Stimulated activated CD8-positive, alpha-beta memory T cell treated with anti-CD3 and anti-CD28 coated beads, Interleukin-7, amount 100 ng/mL, for 24 hours (primary cell): ENCODE measurements at regions not wholly inside any gene's neighbourhood (a gene's known extent, or its start where the extent isn't known, plus 50 kb on each side); places are given as distances from the start of the nearest gene placed in this dataset.
"Not testable (repeated sequence)": the region's sequence is repeated elsewhere in the genome, so short reads cannot be mapped to it uniquely, and the experiment has no call there.

Experiments
- DNase-seq: peaks from one replicate; pipeline ENCODE4 v3.0.0-alpha.2; 2020; ENCODE audit warnings: low read depth

DNA sequence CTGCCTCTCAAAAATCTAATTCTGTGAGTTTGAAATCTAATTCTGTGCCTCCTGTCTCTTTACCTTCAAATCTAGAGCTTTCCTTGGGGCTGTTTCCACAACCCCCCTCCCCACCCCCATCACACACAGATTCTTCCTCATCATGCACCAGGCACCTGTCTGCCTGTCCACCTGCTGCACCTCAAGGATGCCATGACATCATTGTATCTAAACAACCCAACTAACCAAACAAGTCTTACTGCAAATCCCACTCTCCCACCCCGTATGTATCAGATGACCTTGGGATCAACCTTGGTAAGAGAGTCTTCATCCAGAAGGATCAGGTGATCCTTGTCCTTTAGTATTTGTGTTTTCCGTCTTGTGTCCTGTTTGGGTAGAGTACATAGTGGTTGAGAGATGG lies 102.7 kb upstream of the SIM2 start:
- DNase-seq = no peak

DNA sequence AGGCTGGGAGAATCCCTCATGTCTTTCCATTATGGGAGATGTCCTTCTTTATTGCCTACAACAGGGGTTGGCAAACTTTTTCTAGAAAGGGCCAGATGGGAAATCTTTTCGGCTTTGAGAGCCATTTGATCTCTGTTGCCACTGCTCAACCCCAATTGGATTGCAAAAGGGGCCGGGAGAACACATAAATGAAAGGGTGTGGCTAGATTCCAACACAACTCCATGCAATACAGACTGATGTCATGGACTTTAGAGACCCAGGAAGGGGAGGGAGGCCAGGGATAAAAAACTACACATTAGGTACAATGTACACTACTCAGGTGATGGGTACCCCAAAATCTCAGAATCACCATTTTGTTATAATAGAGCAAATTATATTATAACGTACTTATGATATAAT lies 97.6 kb upstream of the SIM2 start:
- no peak for DNase-seq

GRCh38 chr21:36602735-36603134 lies 96.2 kb upstream of the SIM2 start:
- no peak for DNase-seq

- DNase-seq = no peak
Observed at GRCh38 chr21:36603221-36603620, 95.7 kb upstream of the SIM2 start.

DNA sequence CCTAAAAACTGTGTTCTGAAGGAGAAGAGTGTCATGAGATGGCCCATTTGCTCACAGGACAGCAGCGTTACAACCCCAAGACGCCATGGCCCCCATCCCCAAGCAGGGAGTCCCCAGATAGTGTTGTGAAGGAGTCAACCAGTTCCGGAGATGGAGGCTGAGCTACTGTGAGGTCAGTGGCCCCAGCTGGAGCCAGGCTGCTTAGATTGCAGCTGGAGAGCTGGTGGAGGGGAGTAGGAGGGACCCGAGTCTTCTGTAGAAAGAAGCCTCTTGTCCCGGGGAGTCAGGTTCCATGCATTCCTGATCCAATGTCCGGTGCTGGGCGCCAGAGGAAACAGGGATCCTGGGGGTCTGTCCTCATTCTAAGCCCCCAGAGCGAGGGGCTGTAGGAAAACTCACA lies 93.5 kb upstream of the SIM2 start:
- DNase-seq = no peak

DNA sequence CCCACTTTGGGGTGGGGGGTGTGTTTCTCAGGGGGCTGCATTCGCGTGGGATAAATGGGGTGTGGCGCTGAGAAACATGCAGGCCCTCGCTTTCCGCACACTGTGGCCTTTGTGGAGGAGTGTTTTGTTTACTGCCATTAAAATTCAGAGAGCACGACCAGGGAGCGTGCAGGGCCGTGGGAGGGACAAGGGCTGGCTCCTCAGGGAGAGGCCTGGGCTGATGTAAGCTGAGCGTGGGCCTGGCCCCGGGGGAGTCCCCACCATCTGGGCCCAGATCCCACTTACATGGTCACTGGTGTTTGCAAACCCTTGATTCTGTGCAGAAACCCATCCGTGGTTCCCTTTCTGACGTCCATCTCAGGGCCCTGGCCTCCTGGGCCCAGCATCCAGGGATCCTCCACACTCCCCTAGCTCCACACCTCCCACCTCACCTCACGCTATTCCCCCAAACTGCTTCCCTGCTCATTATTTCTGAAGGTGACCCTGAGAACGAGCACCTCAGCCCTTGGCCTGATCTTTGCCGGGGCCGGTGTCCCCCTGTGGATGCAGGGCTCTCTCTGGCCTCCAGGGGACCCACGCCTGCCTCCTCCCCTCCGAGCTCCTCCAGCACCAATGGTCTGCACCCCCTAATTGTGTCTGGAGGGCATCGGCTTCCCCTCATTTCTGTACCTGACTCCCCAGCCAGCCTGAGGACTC lies 92.5 kb upstream of the SIM2 start:
- DNase-seq = no peak

GRCh38 chr21:36606983-36607325 lies 92.0 kb upstream of the SIM2 start:
- no peak for DNase-seq

- no peak for DNase-seq
Observed at GRCh38 chr21:36608041-36608896, 90.6 kb upstream of the SIM2 start.

GRCh38 chr21:36608897-36609225 lies 90.1 kb upstream of the SIM2 start:
- DNase-seq = no peak

DNA sequence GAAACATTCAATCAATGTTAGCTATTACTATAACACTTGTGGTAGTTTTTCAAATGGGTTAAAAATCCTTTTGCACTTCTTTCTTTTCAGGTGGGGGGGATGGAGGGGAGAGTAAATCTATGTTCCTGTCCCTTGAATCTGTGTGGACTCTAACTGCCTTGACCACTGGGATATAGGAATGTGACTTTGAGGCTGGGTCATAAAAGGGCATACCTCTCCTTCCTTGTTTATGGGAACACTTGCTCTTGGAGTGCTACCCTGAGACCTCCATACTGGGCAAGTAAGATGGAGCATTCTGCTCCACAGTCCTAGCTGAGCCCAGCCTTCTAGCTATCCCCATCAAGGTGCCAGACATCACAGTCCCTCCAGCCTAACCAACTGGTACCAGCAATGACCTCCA lies 89.3 kb upstream of the SIM2 start:
- no peak for DNase-seq

- DNase-seq = no peak
Observed at GRCh38 chr21:36610201-36610600, 88.7 kb upstream of the SIM2 start.

DNA sequence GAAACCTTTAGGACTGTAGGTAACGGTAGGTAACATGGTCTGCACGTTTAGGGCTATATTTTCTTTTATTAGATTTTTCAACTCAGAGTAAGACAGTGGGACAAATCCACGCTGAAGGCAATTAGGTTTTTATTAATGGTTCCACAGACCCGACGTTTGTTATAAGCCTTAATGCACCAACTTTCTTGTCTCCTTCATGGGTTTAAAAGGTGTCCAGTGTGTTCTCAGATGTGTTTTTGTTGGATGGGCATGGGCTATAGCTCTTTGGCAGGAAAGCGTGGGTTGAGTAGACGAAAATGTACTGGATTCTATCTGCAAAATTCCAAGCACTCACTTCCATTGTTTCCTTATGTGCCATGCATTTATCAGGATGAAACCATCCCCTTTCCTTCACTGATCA lies 88.0 kb upstream of the SIM2 start:
- no peak for DNase-seq

DNA sequence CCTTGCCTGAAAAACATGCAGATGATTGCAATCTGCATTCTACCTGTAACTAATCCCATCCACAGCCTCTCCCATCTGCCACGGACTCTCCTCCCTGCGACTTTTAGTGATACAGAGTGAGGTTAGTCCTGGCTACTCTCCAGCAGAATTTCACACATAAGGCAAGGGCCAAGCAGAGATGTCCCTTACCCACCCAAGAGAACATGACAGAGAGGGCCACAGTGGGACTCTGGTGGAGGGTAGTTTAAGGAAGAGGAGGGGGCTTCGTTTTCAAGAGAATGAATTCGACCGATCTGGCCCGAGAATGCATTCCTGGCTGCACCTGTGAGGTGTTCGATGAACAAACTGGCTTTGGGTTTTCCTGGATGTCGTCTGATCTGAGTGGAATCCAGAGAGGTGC lies 87.5 kb upstream of the SIM2 start:
- DNase-seq = no peak

DNA sequence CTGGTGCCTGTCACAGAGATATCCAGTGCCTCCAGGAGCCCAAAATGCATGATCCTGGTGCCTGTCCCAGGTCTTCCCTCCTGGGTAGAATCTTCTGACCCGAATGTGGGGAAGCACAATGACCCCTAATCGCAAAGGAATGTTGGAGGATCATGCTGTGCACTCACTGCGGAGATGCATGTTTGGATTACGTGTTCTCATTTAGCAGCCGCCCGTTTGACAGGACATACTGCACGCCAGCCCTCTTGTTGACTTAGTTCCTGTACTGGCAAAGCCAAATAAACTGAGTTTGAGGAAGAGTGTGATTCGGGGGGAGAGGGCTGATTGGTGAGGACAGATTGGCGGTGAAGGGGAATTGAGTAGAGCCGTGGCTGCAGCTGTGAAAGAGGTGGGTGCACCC lies 85.9 kb upstream of the SIM2 start:
- no peak for DNase-seq

- DNase-seq = no peak
Observed at GRCh38 chr21:36613554-36613953, 85.4 kb upstream of the SIM2 start.

GRCh38 chr21:36615274-36615964 lies 83.5 kb upstream of the SIM2 start:
- DNase-seq = no peak

DNA sequence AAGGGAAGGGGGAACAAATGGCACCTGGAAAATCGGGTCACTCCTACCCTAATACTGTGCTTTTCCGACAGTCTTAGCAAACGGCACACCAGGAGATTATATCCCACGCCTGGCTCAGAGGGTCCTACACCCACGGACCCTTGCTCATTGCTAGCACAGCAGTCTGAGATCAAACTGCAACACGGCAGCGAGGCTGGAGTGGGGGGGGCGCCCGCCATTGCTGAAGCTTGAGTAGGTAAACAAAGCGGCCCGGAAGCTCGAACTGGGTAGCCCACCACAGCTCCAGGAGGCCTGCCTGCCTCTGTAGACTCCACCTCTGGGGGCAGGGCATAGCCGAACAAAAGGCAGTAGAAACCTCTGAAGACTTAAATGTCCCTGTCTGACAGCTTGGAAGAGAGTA lies 82.1 kb upstream of the SIM2 start:
- not testable (repeated sequence) for DNase-seq

DNA sequence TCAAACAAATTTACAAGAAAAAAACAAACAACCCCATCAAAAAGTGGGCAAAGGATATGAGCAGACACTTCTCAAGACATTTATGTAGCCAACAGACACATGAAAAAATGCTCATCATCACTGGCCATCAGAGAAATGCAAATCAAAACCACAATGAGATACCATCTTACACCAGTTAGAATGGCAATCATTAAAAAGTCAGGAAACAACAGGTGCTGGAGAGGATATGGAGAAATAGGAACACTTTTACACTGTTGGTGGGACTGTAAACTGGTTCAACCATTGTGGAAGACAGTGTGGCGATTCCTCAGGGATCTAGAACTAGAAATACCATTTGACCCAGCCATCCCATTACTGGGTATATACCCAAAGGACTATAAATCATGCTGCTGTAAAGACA lies 77.1 kb upstream of the SIM2 start:
- DNase-seq = not testable (repeated sequence)

DNA sequence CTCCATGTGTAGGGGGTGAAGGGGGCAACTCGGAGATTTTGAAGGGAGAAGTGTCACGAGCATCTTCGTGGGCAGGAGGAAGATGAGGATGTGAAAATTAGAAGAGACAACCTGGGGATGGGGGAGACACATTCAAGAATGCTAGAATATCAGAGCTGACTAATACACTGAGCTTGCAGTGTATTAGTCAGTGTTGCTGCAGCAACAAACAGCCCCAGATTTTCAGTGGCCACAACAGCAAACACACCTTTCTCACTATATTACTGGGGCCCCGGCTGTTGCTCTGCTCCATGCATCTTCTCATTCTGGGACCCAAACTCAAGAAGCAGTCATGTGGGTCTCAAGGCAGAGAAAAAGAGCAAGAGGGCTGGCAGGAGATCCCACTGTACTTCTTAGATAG lies 74.8 kb upstream of the SIM2 start:
- no peak for DNase-seq

DNA sequence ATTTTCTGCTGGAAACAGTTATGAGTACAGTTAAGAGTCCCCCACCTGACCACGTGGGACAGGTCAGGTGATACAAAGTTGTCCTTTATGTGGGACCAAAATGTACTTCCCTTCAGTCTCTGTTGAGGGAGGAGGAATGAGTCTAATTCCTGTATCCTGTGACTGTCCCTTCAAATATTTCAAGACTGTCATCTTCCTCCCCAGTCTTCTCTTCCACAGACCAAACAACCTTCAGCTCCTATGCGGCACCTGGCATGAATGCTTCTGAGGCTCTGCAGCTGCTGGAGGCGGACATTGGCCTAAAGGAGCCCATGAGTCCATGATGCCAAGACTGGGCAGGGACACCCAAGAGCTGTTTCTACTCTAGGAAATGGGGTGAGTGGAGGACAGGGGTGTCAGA lies 72.1 kb upstream of the SIM2 start:
- no peak for DNase-seq

GRCh38 chr21:36627242-36627641 lies 71.7 kb upstream of the SIM2 start:
- no peak for DNase-seq

GRCh38 chr21:36628106-36628505 lies 70.8 kb upstream of the SIM2 start:
- DNase-seq = no peak

DNA sequence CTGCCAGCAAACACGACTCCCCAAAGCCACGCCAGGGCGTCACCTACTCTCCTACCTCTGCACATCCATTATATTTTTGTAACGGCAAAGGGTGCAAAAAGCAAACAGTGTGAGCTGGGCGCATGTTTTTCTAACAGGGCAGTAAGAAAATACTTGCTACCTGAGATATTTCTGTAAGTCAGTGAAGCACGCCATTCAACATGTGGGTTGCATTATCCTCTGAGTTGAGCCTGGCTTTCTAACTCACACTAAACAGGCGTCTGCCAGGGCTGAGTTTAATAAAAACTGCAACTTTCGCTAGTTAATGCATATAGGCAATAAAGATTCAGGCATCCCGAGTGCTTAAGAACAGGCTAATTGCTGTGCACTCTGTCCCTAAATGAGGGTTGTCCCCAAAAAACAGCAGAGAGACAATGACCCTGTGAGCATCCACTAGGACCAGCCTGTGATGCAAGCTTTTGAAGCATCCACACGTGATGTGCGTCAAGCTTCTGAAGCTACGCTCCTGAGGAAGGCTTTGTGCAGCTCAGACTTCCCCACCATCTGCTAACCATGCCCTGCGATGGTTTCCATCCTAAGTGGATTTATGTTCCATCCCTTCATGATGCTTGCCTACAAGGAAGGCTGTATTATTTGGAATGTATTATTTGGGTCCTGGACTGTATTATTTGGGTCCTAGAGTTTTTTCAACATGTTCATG lies 70.0 kb upstream of the SIM2 start:
- DNase-seq = no peak
